ENCODE measurements at regions not wholly inside any gene's neighbourhood (a gene's known extent, or its start where the extent isn't known, plus 50 kb on each side); places are given as distances from the start of the nearest gene placed in this dataset.

DNA sequence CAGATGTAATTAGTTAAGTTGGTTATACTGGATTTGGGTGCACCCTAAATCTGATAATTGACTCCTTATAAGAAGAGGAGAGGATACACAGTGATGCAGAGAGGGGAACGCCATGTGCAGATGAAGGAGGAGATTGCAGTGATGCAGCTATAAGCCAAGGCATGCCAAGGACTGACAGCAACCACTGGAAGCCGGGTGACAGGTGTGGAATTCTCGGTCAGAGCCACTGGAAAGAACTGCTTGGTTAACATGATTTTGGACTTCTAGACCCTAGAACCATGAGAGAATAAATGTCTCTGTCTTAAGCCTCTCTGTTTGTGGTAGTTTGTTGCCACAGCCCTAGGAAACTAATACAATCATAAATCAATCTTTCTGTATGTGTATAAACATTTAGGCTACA, 403.3 kb upstream of the CDH20 start:
- Mint-ChIP-seq H3K4me1 (peaks cover 0 to 6% of the 10 kb centered on the region in 2 experiments; a peak in 2 of 4 replicates), H3K27me3 (ENCODE audit: low read depth) (no peaks in the 10 kb centered on the region), H3K9me3 (peaks cover 0 to 2% of the 10 kb centered on the region in 2 experiments; a peak in 1 of 5 replicates), H3K4me3 (no peak overlapping the region), H3K36me3 (ENCODE audit: insufficient read depth in 1 of 3, low read depth in 3 of 3) (no peaks in the 10 kb centered on the region), H3K27ac (no peak overlapping the region)
- Histone ChIP-seq H4K5ac (ENCODE audit: insufficient read length, low read depth, low read length) (no peak overlapping the region), H3K4ac (ENCODE audit: low read depth, low read length) (no peak overlapping the region), H2BK5ac (ENCODE audit: insufficient read length, low read length) (no peak overlapping the region), H2BK15ac (ENCODE audit: low read depth, low read length) (no peak overlapping the region), H3K27me3 (ENCODE audit: insufficient read depth, low read length) (no peaks in the 10 kb centered on the region), H3K27ac (ENCODE audit: insufficient read length, low read depth, low read length) (no peak overlapping the region), H3K23ac (ENCODE audit: insufficient read length, low read depth, low read length) (no peak overlapping the region), H3K23me2 (ENCODE audit: insufficient read length, low read depth, low read length, poor library complexity, severe bottlenecking) (no peaks in the 10 kb centered on the region), H2AFZ (ENCODE audit: low read length) (no peak overlapping the region), H4K8ac (replicated peaks; ENCODE audit: insufficient read length, low read depth, low read length) (no peak overlapping the region), H3K79me1 (ENCODE audit: insufficient read depth, low read depth, low read length, poor library complexity, severe bottlenecking) (no peaks in the 10 kb centered on the region), H3K9me3 (ENCODE audit: control insufficient read depth, low read depth, low read length) (no peaks in the 10 kb centered on the region), H2BK12ac (ENCODE audit: insufficient read length, low read depth, low read length) (no peak overlapping the region), H3K79me2 (ENCODE audit: insufficient read depth, low read length) (no peaks in the 10 kb centered on the region), H3K4me2 (ENCODE audit: insufficient read depth, insufficient read length, low read length) (no peak overlapping the region), H4K91ac (ENCODE audit: insufficient read length, low read depth, low read length) (no peak overlapping the region), H4K20me1 (ENCODE audit: control insufficient read depth, insufficient read depth, insufficient read length) (no peaks in the 10 kb centered on the region), H3K14ac (ENCODE audit: insufficient read depth, low read length) (no peak overlapping the region), H3K18ac (ENCODE audit: insufficient read length, low read depth, low read length) (no peak overlapping the region), H3T11ph (ENCODE audit: low read length) (no peak overlapping the region), H3K56ac (ENCODE audit: insufficient read length, low read depth, low read length) (no peak overlapping the region), H3K4me1 (ENCODE audit: insufficient read depth, low read length) (no peaks in the 10 kb centered on the region), H2BK120ac (ENCODE audit: low read depth, low read length, poor library complexity, severe bottlenecking) (no peak overlapping the region), H2AK5ac (ENCODE audit: insufficient read length, low read length) (no peak overlapping the region), H2BK20ac (ENCODE audit: low read depth, low read length, poor library complexity, severe bottlenecking) (no peak overlapping the region), H3K9ac (ENCODE audit: extremely low read depth, insufficient read length, low read length) (no peak overlapping the region)
- TF ChIP-seq, protein P1, sequence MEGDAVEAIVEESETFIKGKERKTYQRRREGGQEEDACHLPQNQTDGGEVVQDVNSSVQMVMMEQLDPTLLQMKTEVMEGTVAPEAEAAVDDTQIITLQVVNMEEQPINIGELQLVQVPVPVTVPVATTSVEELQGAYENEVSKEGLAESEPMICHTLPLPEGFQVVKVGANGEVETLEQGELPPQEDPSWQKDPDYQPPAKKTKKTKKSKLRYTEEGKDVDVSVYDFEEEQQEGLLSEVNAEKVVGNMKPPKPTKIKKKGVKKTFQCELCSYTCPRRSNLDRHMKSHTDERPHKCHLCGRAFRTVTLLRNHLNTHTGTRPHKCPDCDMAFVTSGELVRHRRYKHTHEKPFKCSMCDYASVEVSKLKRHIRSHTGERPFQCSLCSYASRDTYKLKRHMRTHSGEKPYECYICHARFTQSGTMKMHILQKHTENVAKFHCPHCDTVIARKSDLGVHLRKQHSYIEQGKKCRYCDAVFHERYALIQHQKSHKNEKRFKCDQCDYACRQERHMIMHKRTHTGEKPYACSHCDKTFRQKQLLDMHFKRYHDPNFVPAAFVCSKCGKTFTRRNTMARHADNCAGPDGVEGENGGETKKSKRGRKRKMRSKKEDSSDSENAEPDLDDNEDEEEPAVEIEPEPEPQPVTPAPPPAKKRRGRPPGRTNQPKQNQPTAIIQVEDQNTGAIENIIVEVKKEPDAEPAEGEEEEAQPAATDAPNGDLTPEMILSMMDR (conservative IDR thresholded peaks at IDR 0.05) = no peak
- DNase-seq = no peak
- no CpG with 5 or more reads among the region's 3 CpGs for WGBS (ENCODE audit: extremely low coverage, insufficient read length, low lambda C conversion rate)
